ENCODE measurements at regions not wholly inside any gene's neighbourhood (a gene's known extent, or its start where the extent isn't known, plus 50 kb on each side); places are given as distances from the start of the nearest gene placed in this dataset.

- no peak for DNase-seq (ENCODE audit: low read depth)
- ChIA-PET POLR2A (no interaction called here), CTCF (interaction anchor here (1.5 kb wide), 1 partner anchor 9 kb away, joined by 4 read pairs; no protein-coding TSS in a partner anchor)
Observed at GRCh38 chr6:156618600-156619205, 158.5 kb upstream of the ARID1B start.

DNA sequence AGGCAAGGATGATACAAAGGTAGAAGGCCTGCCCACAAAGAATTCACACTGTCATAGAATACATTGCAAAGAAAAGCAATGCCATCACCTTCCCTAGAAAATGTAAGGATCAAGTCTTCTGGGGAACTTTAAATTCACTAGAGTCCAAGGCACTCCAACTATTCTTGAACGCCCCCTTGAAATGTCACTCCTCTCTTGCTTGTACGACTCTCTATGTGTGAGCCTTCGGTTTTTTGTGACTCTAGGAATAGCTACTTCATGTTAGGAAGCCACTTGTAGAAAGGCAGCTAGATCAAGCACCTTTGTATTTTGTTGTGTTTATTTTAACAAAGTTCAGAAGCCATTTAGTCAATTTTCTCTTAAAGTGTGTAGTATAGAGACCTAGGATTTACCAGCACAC is 159.2 kb upstream of the ARID1B start:
- TF ChIP-seq, protein P1, sequence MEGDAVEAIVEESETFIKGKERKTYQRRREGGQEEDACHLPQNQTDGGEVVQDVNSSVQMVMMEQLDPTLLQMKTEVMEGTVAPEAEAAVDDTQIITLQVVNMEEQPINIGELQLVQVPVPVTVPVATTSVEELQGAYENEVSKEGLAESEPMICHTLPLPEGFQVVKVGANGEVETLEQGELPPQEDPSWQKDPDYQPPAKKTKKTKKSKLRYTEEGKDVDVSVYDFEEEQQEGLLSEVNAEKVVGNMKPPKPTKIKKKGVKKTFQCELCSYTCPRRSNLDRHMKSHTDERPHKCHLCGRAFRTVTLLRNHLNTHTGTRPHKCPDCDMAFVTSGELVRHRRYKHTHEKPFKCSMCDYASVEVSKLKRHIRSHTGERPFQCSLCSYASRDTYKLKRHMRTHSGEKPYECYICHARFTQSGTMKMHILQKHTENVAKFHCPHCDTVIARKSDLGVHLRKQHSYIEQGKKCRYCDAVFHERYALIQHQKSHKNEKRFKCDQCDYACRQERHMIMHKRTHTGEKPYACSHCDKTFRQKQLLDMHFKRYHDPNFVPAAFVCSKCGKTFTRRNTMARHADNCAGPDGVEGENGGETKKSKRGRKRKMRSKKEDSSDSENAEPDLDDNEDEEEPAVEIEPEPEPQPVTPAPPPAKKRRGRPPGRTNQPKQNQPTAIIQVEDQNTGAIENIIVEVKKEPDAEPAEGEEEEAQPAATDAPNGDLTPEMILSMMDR (IDR thresholded peaks at IDR 0.05; ENCODE audit: insufficient read depth, low read depth, low read length), result no peak
- no peak overlapping the region for H3K4me3 ChIP-seq (ENCODE audit: low read depth, low read length)
- CTCF ChIA-PET, result interaction anchor here (1.5 kb wide), 1 partner anchor 10 kb away, joined by 4 read pairs; no protein-coding TSS in a partner anchor
- POLR2A ChIA-PET, result no interaction called here
- H3K27me3 ChIP-seq (ENCODE audit: control insufficient read depth, insufficient read depth, low read length), result no peaks in the 10 kb centered on the region
- DNase-seq (ENCODE audit: low read depth), result no peak
- H3K36me3 ChIP-seq (ENCODE audit: control insufficient read depth, insufficient read depth, low read length), result no peaks in the 10 kb centered on the region

More at GRCh38 chr6:156618600-156619205, 158.5 kb upstream of the ARID1B start:
- Histone ChIP-seq H3K4me3 (ENCODE audit: low read depth, low read length) (no peak overlapping the region), H3K36me3 (ENCODE audit: control insufficient read depth, insufficient read depth, low read length) (no peaks in the 10 kb centered on the region), H3K27me3 (ENCODE audit: control insufficient read depth, insufficient read depth, low read length) (no peaks in the 10 kb centered on the region)
- TF ChIP-seq, protein P1 (IDR thresholded peaks at IDR 0.05; ENCODE audit: insufficient read depth, low read depth, low read length), result no peak

DNA sequence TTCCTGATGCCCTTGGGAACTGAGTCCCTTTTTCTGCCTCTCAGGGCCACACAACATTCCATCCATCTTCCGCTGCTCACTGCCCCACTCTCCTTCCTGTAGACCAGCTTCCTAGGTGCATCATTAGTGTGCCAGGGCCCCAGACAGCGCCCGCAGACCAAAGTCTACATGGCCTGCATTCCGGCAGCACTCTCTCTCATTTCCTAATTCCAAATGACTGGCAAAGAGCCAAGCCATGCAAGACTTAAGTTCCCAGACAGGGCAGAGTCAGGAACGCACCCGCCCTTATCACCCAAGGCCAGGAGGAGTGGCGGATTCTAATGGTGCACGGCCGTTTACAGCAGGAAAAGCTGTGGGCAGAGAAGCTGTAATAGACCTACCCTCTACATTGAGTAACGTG is 159.8 kb upstream of the ARID1B start:
- DNase-seq (ENCODE audit: low read depth), result no peak
- ChIA-PET POLR2A (no interaction called here), CTCF (no interaction called here)
- TF ChIP-seq, protein P1 (IDR thresholded peaks at IDR 0.05; ENCODE audit: insufficient read depth, low read depth, low read length), result no peak
- Histone ChIP-seq H3K4me3 (ENCODE audit: low read depth, low read length) (no peak overlapping the region), H3K36me3 (ENCODE audit: control insufficient read depth, insufficient read depth, low read length) (no peaks in the 10 kb centered on the region), H3K27me3 (ENCODE audit: control insufficient read depth, insufficient read depth, low read length) (no peaks in the 10 kb centered on the region)

GRCh38 chr6:156616495-156616894 is 160.7 kb upstream of the ARID1B start:
- H3K36me3 ChIP-seq (ENCODE audit: control insufficient read depth, insufficient read depth, low read length), result no peaks in the 10 kb centered on the region
- DNase-seq (ENCODE audit: low read depth), result no peak
- H3K4me3 ChIP-seq (ENCODE audit: low read depth, low read length), result no peak overlapping the region
- ChIA-PET POLR2A (no interaction called here), CTCF (interaction anchor here (0.6 kb wide), 1 partner anchor 337 kb away, joined by 3 read pairs; no protein-coding TSS in a partner anchor)
- TF ChIP-seq, protein P1 (IDR thresholded peaks at IDR 0.05; ENCODE audit: insufficient read depth, low read depth, low read length), result no peak
- H3K27me3 ChIP-seq (ENCODE audit: control insufficient read depth, insufficient read depth, low read length), result no peaks in the 10 kb centered on the region

DNA sequence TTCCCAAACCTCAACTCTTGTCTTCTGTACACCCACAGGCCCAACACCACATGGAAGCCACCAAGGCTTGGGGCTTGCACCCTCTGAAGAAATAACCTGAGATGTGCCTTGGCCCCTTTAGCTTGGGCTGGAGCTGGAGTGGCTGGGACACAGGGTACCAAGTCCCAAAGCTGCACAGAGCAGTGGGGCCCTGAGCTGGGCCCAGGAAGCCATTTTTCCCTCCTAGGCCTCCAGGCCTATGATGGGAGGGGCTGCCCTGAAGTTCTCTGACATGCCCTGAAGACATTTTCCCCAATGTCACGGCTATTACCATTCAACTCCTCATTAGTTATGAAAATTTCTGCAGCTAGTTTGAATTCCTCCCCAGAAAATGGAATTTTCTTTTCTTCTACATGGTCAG is 163.2 kb upstream of the ARID1B start:
- POLR2A ChIA-PET, result no interaction called here
- no peak for DNase-seq (ENCODE audit: low read depth)
- Histone ChIP-seq H3K4me3 (ENCODE audit: low read depth, low read length) (no peak overlapping the region), H3K36me3 (ENCODE audit: control insufficient read depth, insufficient read depth, low read length) (no peaks in the 10 kb centered on the region), H3K27me3 (ENCODE audit: control insufficient read depth, insufficient read depth, low read length) (no peaks in the 10 kb centered on the region)
- TF ChIP-seq, protein P1 (IDR thresholded peaks at IDR 0.05; ENCODE audit: insufficient read depth, low read depth, low read length), result no peak
- CTCF ChIA-PET, result no interaction called here
